ENCODE measurements at regions not wholly inside any gene's neighbourhood (a gene's known extent, or its start where the extent isn't known, plus 50 kb on each side); places are given as distances from the start of the nearest gene placed in this dataset.

DNA sequence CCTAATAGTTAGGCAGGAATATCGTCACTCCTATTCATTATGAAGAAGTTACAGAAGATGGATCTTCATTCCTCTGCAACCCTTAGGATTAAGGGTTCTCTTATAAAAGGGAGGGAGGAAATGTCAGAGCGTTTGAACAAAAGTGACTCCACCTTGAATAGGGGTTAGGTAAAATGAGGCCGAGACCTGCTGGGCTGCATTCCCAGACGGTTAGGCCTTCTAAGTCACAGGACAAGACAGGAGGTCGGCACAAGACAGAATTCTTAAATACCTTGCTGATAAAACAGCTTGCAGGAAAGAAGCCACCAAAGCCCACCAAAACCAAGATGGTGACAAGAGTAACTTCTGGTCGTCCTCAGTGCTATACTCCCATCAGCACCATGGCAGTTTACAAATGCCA is 147.6 kb downstream of the CDCA7 start:
- Histone ChIP-seq H3F3A (ENCODE audit: low read length, unreplicated experiment) (no peaks in the 10 kb centered on the region), H3K79me2 (ENCODE audit: low read length) (no peaks in the 10 kb centered on the region), H3K4me2 (ENCODE audit: low read length) (no peak overlapping the region), H3K9ac (ENCODE audit: low read length) (no peak overlapping the region), H2AFZ (ENCODE audit: low read length) (no peak overlapping the region), H3K27ac (ENCODE audit: low read length) (no peak overlapping the region), H3K36me3 (ENCODE audit: low read depth, low read length) (peaks cover 3% of the 10 kb centered on the region; the same call in 1 of the 2 replicates), H3K9me3 (ENCODE audit: low read length) (no peaks in the 10 kb centered on the region; the same call in 1 of the 2 replicates), H3K9me2 (replicated peaks; ENCODE audit: low read length) (no peaks in the 10 kb centered on the region), H4K20me1 (ENCODE audit: low read length) (no peaks in the 10 kb centered on the region), H3K4me3 (ENCODE audit: low read length) (no peak overlapping the region), H3K4me1 (ENCODE audit: insufficient read depth, low read length) (no peaks in the 10 kb centered on the region), H3K27me3 (ENCODE audit: low read length) (no peaks in the 10 kb centered on the region)
- ChIA-PET POLR2A (ENCODE audit: unreplicated experiment) (no interaction called here), CTCF (no interaction called here)
- no TSS peak for BruUV-seq (replicated peaks)
- ATAC-seq (no peak), DNase-seq (no peak)
- intact Hi-C loops (cut with micrococcal nuclease): no loop called here
- TF ChIP-seq EZH2 (IDR thresholded peaks at IDR 0.05; ENCODE audit: low read length, unreplicated experiment) (no peak), CTCF (conservative IDR thresholded peaks at IDR 0.05; ENCODE audit: low read depth, low read length) (no peak), EZH2phosphoT487 (IDR thresholded peaks at IDR 0.05; ENCODE audit: borderline replicate concordance, low read length) (no peak)

DNA sequence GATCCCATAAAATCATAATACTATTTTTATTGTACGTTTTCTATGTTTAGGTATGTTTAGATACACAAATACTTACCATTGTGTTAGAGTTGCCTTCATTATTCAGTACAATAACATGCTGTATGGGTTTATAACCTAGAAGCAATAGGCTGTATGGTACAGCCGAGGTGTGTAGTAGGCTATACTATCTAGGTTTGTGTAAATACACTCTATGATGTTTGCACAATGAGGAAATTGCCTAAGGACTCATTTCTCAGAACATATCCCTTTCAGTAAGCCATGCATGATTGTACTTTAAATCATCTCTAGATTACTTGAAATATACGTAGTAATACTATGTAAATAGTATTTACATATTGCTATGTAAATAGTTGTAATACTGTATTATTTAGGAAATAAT is 156.7 kb downstream of the CDCA7 start:
- no peaks in the 10 kb centered on the region for H3K27me3 ChIP-seq (ENCODE audit: low read length)
- H3K9me2 ChIP-seq (replicated peaks; ENCODE audit: low read length): no peaks in the 10 kb centered on the region
- H3K9ac ChIP-seq (ENCODE audit: low read length): no peak overlapping the region
- intact Hi-C loops (cut with micrococcal nuclease): no loop called here
- peak overlapping the region; percentile 34; the same call in 1 of the 2 replicates for H3K4me2 ChIP-seq (ENCODE audit: low read length)
- H3K9me3 ChIP-seq (ENCODE audit: low read length): no peaks in the 10 kb centered on the region
- no peaks in the 10 kb centered on the region for H3F3A ChIP-seq (ENCODE audit: low read length, unreplicated experiment)
- ATAC-seq: peak; percentile 92
- H3K4me3 ChIP-seq (ENCODE audit: low read length): no peak overlapping the region
- no peaks in the 10 kb centered on the region for H4K20me1 ChIP-seq (ENCODE audit: low read length)
- no peak overlapping the region for H2AFZ ChIP-seq (ENCODE audit: low read length)
- peaks cover 14% of the 10 kb centered on the region; the same call in 1 of the 2 replicates for H3K4me1 ChIP-seq (ENCODE audit: insufficient read depth, low read length)
- DNase-seq: peak; percentile 68
- H3K79me2 ChIP-seq (ENCODE audit: low read length): no peaks in the 10 kb centered on the region
- TF ChIP-seq EZH2phosphoT487 (IDR thresholded peaks at IDR 0.05; ENCODE audit: borderline replicate concordance, low read length) (no peak), CTCF (conservative IDR thresholded peaks at IDR 0.05; ENCODE audit: low read depth, low read length) (no peak), EZH2 (IDR thresholded peaks at IDR 0.05; ENCODE audit: low read length, unreplicated experiment) (no peak)
- peak overlapping the region; percentile 53 for H3K27ac ChIP-seq (ENCODE audit: low read length)
- H3K36me3 ChIP-seq (ENCODE audit: low read depth, low read length): no peaks in the 10 kb centered on the region
- ChIA-PET POLR2A (ENCODE audit: unreplicated experiment) (no interaction called here), CTCF (no interaction called here)
- no TSS peak for BruUV-seq (replicated peaks)

DNA sequence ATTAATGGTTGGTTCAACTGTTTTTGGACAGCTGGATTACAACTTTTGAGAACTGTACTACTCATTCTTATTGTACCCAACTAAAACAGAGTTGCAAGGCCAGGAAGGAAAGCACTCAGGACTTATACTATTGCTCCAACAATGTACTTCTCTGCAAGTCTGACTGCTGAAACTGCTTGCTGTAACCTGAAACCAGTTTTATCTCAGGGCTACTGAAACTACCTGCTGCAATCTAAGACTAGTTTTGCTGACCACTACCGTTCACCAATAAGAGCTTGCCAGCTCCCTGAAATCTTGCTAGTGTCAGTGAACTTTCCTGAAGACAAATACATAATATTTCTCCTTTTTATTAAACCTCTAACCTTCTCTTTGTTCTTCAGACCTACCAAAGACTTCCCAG is 157.3 kb downstream of the CDCA7 start:
- no TSS peak for BruUV-seq (replicated peaks)
- Histone ChIP-seq H3K4me2 (ENCODE audit: low read length) (peak overlapping the region; percentile 34; the same call in 1 of the 2 replicates), H4K20me1 (ENCODE audit: low read length) (no peaks in the 10 kb centered on the region), H3K9me3 (ENCODE audit: low read length) (no peaks in the 10 kb centered on the region), H3K4me1 (ENCODE audit: insufficient read depth, low read length) (peaks cover 14% of the 10 kb centered on the region; the same call in 1 of the 2 replicates), H3K27me3 (ENCODE audit: low read length) (no peaks in the 10 kb centered on the region), H3K36me3 (ENCODE audit: low read depth, low read length) (no peaks in the 10 kb centered on the region), H3K27ac (ENCODE audit: low read length) (peak overlapping the region; percentile 53), H3K79me2 (ENCODE audit: low read length) (no peaks in the 10 kb centered on the region), H3K9ac (ENCODE audit: low read length) (no peak overlapping the region), H3K4me3 (ENCODE audit: low read length) (no peak overlapping the region), H2AFZ (ENCODE audit: low read length) (0 out of 2 replicates have a peak overlapping the region, but pooled peaks have one; percentile 27), H3K9me2 (replicated peaks; ENCODE audit: low read length) (no peaks in the 10 kb centered on the region), H3F3A (ENCODE audit: low read length, unreplicated experiment) (no peaks in the 10 kb centered on the region)
- ChIA-PET CTCF (no interaction called here), POLR2A (ENCODE audit: unreplicated experiment) (no interaction called here)
- peak; percentile 58 for ATAC-seq
- intact Hi-C loops (cut with micrococcal nuclease): no loop called here
- TF ChIP-seq CTCF (conservative IDR thresholded peaks at IDR 0.05; ENCODE audit: low read depth, low read length): no peak
- no peak for TF ChIP-seq EZH2 (IDR thresholded peaks at IDR 0.05; ENCODE audit: low read length, unreplicated experiment)
- TF ChIP-seq EZH2phosphoT487 (IDR thresholded peaks at IDR 0.05; ENCODE audit: borderline replicate concordance, low read length): no peak
- DNase-seq: peak; percentile 26

All from PC-3 (cell line).